Choroid plexus epithelial cell (primary cell): ENCODE measurements at regions not wholly inside any gene's neighbourhood (a gene's known extent, or its start where the extent isn't known, plus 50 kb on each side); places are given as distances from the start of the nearest gene placed in this dataset.
A peak's percentile ranks its signal among the peaks of the same experiment; 100 is the strongest.
"Not testable (repeated sequence)": the region's sequence is repeated elsewhere in the genome, so short reads cannot be mapped to it uniquely, and the experiment has no call there.

Experiments
- DNase-seq: peaks from one replicate; pipeline ENCODE4 v3.0.0-alpha.2; 2010; ENCODE audit warnings: low read depth
- H3K4me3 ChIP-seq: 2 replicates; pipeline ENCODE4 v1.5.1; 2011; ENCODE audit warnings: low read depth, mild to moderate bottlenecking, control low read depth, low read length, moderate library complexity
- CTCF ChIP-seq: conservative IDR thresholded peaks from 2 replicates; pipeline ENCODE4 v1.5.1; 2011; ENCODE audit warnings: low read depth, mild to moderate bottlenecking, control low read depth, inconsistent platforms, low read length, moderate library complexity

DNA sequence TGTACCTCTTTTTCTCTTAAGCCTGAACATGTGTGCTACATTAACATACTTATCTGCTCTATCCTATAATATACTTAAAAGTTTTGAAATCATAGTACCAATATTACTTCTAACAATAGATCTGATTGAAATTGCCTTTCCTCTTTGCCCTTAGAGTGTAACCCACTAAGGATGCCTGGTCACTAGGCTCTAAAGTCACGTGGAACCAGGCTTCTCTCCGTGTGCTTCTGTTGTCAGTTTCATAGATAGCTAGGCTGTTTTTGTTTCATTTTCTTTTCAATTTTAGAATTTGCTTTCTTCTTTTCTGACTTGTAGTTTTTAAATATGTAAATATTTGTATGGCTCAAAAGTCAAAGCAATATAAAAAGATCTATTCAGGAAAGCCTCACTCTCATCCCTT lies 100.5 kb upstream of the PZP start:
- DNase-seq, H3K4me3 ChIP-seq: not testable (repeated sequence)

GRCh38 chr12:9308163-9308562 lies 100.0 kb upstream of the PZP start:
- H3K4me3 ChIP-seq, DNase-seq: not testable (repeated sequence)

DNA sequence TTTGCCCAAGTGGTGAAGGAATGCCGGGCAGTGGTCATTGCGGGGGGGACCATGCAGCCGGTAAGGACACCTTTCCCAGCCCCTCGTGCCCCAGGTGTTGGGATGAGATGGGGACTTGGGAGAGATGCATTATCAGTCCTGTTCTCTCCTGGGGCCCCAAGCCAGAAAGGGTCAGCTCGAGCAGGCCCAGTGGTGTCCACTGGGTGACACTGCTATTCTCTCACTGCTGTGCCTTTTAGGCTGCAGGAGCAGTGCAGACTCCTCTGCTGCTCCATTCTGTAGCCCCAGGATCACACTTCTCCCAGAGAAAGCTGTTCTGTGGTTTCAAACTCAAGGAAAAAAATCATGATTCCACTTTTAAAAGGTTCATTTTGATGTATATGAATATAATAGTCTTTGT lies 99.1 kb upstream of the PZP start:
- not testable (repeated sequence) for H3K4me3 ChIP-seq, DNase-seq

- DNase-seq, H3K4me3 ChIP-seq: not testable (repeated sequence)
Measured at GRCh38 chr12:9306004-9306403, 97.8 kb upstream of the PZP start.

- DNase-seq, H3K4me3 ChIP-seq: not testable (repeated sequence)
Measured at GRCh38 chr12:9304540-9304939, 96.3 kb upstream of the PZP start.

DNA sequence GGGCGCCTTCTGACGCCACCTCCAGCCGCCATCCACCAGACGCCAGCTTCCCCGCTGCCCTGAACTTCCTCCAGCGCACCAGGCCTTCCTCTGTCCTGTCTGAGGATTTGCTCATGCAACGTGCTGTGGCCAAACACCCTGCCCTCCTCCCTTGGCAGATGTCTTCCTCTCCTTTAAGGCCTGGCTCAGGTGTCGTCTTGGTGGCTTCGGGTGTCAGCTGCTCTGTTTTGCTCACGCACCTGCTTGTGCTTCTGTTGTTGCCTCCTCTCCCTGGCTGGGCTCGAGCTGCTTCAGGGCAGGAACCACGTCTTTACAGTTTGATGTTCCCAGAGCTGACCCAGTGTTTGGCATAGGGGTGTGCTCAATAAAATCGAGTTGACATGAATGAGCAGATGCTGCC lies 87.7 kb upstream of the PZP start:
- not testable (repeated sequence) for DNase-seq, H3K4me3 ChIP-seq

GRCh38 chr12:9294072-9294620 lies 86.0 kb upstream of the PZP start:
- H3K4me3 ChIP-seq, DNase-seq: not testable (repeated sequence)

DNA sequence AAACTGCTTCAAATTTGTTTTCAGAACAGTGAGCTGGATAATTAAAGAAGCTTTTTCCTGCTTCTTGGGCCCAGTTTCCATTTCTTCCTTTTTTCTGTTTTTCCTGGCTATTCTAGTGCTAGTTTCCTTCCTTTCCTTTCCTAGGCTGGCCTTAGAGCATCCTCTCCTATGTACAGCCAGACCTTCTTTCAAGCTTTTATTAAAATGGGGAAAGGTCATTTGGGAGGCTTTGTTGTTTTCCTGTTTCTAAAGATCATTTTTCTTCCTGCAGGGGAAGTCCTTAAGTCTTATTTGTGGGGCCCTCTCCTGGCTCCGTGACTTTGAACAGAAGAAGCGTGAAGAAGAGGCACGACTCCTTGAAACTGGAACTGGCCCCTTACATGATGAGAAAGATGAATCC lies 85.2 kb upstream of the PZP start:
- not testable (repeated sequence) for H3K4me3 ChIP-seq, DNase-seq

- H3K4me3 ChIP-seq, DNase-seq: not testable (repeated sequence)
Measured at GRCh38 chr12:9289984-9290383, 81.8 kb upstream of the PZP start.

DNA sequence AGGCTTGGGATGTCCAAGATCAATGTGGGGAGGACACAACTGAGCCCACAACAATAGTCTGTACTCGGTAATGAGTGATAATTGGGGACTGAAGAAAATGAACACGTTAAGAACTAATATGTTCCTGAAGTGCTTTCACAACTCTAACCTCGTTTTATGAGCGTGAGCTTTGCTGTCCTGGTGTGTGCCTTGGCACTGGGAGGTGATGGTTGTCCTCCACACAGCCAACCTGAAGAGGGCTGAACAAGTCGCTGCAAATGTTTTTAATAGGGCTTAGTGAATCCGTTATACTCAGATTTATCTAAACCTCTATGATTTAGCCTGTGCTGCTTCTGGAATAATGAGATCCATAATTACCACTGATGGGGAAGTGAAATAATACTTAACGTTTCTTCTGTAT lies 76.5 kb upstream of the PZP start:
- peak overlapping the region; percentile 71 for H3K4me3 ChIP-seq
- not testable (repeated sequence) for DNase-seq

GRCh38 chr12:9284197-9284596 lies 76.0 kb upstream of the PZP start:
- peak overlapping the region; percentile 71 for H3K4me3 ChIP-seq
- DNase-seq: peak; percentile 14
- TF ChIP-seq CTCF: peak; percentile 10

DNA sequence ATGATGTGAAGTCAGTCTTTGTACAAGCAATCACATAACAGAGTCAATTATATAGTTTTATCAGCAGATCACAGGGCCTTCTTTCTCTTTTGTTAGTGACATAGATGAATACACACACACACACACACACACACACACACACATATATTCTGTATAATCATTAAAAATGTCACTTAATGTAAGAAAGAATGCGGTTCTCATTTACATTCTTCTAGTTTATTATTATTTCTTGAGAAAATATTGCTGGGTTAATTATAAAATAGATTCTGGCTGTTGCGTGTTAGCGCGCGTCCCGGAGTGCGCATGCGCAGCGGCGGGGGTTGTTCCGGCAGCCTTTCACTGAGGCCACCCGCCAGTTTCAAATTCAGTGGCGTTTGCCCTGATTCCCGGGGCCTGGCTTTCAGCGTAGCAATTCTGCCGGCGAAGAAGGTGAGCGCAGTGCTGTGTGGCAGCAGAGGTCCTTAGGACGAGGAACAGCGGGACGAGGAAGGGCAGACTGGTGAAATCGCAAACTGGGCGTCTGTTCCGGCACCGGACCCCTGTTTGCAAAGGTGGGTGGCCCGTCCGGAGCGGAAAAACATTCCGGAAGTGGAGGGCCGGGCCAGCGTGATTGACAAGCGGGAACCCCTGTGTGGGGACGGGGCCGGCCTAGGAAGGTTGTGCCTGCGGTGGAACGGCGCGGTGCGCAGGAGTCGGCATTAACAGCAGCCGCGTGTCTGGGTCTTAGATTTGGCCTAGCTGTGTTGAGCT lies 75.3 kb upstream of the PZP start:
- H3K4me3 ChIP-seq: peak overlapping the region; percentile 71
- peak; percentile 81 for DNase-seq

- DNase-seq: no peak
- TF ChIP-seq CTCF: no peak
Measured at GRCh38 chr12:9276990-9277389, 68.8 kb upstream of the PZP start.

More at GRCh38 chr12:9276990-9277389, 68.8 kb upstream of the PZP start:
- no peak overlapping the region for H3K4me3 ChIP-seq
